GM13976 (cell line): ENCODE measurements at regions not wholly inside any gene's neighbourhood (a gene's known extent, or its start where the extent isn't known, plus 50 kb on each side); places are given as distances from the start of the nearest gene placed in this dataset.

Experiments
- DNase-seq: peaks from one replicate; pipeline ENCODE4 v3.0.0; 2012; ENCODE audit warnings: low spot score
- CTCF ChIP-seq: IDR thresholded peaks from 2 replicates; pipeline ENCODE4 v1.5.1; 2012; ENCODE audit warnings: borderline replicate concordance, mild to moderate bottlenecking; ENCODE audit not compliant: insufficient read depth; ENCODE audit errors: extremely low read depth, missing control alignments, control extremely low read depth
- in situ Hi-C: fragments of 300-500 bp; cut with MboI; formaldehyde crosslinking; loops from one replicate; pipeline ENCODE4 v1.12.0; 2022; ENCODE audit warnings: low sequenced_read_pairs, mixed read lengths, inconsistent platforms; ENCODE audit not compliant: unreplicated experiment

- DNase-seq = no peak
- no peak for TF ChIP-seq CTCF
- in situ Hi-C loops = no loop called here
These were observed 156.6 kb upstream of the SLC24A5 start for GRCh38 chr15:47964229-47964628.

GRCh38 chr15:47965297-47965696 is 155.5 kb upstream of the SLC24A5 start:
- TF ChIP-seq CTCF = no peak
- in situ Hi-C loops = no loop called here
- no peak for DNase-seq

DNA sequence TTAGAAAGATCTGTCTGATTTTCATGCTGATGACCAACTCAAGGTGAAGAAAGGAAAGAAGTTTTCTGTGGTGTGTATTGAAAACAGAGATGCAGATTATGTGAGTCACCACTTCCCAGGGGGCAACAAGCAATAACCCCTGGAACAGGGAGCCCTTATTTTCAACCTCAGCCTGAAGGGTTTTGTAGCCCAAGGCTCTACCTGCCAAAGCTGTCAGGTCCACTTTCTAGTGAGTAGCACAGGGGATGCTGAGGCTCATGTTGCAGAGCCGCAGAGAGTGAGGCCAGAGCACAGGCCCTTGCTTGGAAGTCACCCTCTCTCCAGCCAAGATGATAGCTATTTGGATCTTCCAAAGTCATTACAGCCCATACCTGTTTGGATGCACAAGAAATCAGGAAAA is 152.2 kb upstream of the SLC24A5 start:
- no peak for TF ChIP-seq CTCF
- in situ Hi-C loops = no loop called here
- no peak for DNase-seq

DNA sequence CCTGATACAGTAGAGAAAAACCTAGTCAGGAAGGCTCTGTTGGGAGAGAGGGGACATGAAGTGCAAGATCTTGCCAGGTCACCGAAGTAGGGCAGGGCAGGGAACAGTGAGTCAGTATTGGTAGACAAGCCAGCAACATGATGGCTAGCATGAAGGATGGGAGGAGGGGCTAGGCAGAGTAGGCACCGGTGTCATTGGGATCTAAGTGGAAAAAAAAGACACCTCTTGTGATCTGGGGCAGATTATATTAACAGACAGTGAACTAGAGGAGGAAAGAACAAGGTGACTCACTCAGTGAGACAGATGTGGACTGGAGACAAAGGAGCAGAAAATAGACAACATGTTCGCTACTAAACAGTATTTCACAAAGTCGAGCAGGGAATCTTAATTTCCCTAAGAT is 149.2 kb upstream of the SLC24A5 start:
- DNase-seq = no peak
- in situ Hi-C loops = no loop called here
- TF ChIP-seq CTCF = no peak

- in situ Hi-C loops = no loop called here
- no peak for DNase-seq
- no peak for TF ChIP-seq CTCF
These were observed 148.1 kb upstream of the SLC24A5 start for GRCh38 chr15:47972738-47973137.

GRCh38 chr15:47974724-47975123 is 146.1 kb upstream of the SLC24A5 start:
- no peak for DNase-seq
- in situ Hi-C loops = loop anchor here (25.0 kb wide), 1 partner anchor 787 kb away; no protein-coding TSS in a partner anchor
- no peak for TF ChIP-seq CTCF

DNA sequence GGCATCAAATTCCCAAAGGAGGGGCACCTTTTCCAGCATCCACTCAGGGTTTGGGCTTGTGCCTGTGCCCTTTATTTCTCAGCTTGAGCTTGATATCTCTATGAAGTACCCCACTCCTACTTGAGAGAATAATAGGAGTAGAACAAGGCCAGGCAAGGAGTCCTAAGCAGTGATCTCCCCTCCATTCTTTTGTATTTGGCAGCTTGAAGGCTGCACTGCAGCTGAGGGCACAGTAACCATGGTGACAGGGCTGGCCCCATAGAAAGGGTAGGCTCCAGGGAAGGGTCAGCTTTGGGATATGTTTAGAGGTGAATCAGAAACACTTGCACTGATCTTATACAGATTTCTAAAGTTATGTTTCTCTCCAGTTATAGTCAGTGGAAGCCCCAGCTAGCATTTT is 145.4 kb upstream of the SLC24A5 start:
- in situ Hi-C loops = loop anchor here (25.0 kb wide), 1 partner anchor 788 kb away; no protein-coding TSS in a partner anchor
- DNase-seq = no peak
- TF ChIP-seq CTCF = no peak
